ENCODE measurements at regions not wholly inside any gene's neighbourhood (a gene's known extent, or its start where the extent isn't known, plus 50 kb on each side); places are given as distances from the start of the nearest gene placed in this dataset.

GRCh38 chr2:5845798-5846330, 153.7 kb downstream of the SOX11 start:
- TF ChIP-seq RARB (CRISPR knock-in tag; IDR thresholded peaks at IDR 0.05) (no peak), ZNF70 (CRISPR knock-in tag; IDR thresholded peaks at IDR 0.05) (no peak), GLIS3 (CRISPR knock-in tag; IDR thresholded peaks at IDR 0.05) (no peak), PATZ1 (CRISPR knock-in tag; IDR thresholded peaks at IDR 0.05; ENCODE audit: borderline replicate concordance) (no peak), BACH2 (CRISPR knock-in tag; IDR thresholded peaks at IDR 0.05; ENCODE audit: borderline replicate concordance) (no peak), ZNF8 (CRISPR knock-in tag; IDR thresholded peaks at IDR 0.05) (no peak), ARNTL (CRISPR knock-in tag; IDR thresholded peaks at IDR 0.05; ENCODE audit: borderline replicate concordance, low read depth) (no peak), CREB5 (CRISPR knock-in tag; IDR thresholded peaks at IDR 0.05; ENCODE audit: low read depth) (no peak), ZNF565 (CRISPR knock-in tag; conservative IDR thresholded peaks at IDR 0.05; ENCODE audit: low read depth) (no peak), PPARA (CRISPR knock-in tag; IDR thresholded peaks at IDR 0.05; ENCODE audit: borderline replicate concordance) (no peak)
- TF ChIP-seq, protein P1, sequence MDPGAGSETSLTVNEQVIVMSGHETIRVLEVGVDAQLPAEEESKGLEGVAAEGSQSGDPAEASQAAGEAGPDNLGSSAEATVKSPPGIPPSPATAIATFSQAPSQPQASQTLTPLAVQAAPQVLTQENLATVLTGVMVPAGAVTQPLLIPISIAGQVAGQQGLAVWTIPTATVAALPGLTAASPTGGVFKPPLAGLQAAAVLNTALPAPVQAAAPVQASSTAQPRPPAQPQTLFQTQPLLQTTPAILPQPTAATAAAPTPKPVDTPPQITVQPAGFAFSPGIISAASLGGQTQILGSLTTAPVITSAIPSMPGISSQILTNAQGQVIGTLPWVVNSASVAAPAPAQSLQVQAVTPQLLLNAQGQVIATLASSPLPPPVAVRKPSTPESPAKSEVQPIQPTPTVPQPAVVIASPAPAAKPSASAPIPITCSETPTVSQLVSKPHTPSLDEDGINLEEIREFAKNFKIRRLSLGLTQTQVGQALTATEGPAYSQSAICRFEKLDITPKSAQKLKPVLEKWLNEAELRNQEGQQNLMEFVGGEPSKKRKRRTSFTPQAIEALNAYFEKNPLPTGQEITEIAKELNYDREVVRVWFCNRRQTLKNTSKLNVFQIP (CRISPR knock-in tag; IDR thresholded peaks at IDR 0.05; ENCODE audit: borderline replicate concordance, low read depth), result no peak

Measured in SK-N-SH treated with all-trans-retinoic acid at 6 μM for 48 hours (cell line).